Breast epithelium (tissue), 3 donors: ENCODE measurements at regions not wholly inside any gene's neighbourhood (a gene's known extent, or its start where the extent isn't known, plus 50 kb on each side); places are given as distances from the start of the nearest gene placed in this dataset.

Experiments
- POLR2A ChIP-seq: fragments of 450-650 bp; IDR thresholded peaks from one replicate; pipeline ENCODE4 v1.6.1; 2016; ENCODE audit warnings: antibody characterized with exemption, mild to moderate bottlenecking, moderate library complexity
- POLR2AphosphoS5 ChIP-seq, 3 donors: sonication (generic); formaldehyde crosslinking; IDR thresholded peaks; one replicate each; pipeline ENCODE4 v1.6.1; 2017; ENCODE audit warnings: antibody characterized with exemption in 3 of 3
- TF ChIP-seq, protein P1 (sequence below), 3 donors: fragments of 450-650 bp; IDR thresholded peaks; one replicate each; pipeline ENCODE4 v1.5.1; 2016 to 2017; ENCODE audit warnings: antibody characterized with exemption in 3 of 3, mild to moderate bottlenecking in 3 of 3, moderate library complexity in 3 of 3

GRCh38 chr13:64471916-64472315 lies 2758.2 kb downstream of the PCDH9 start:
- TF ChIP-seq, protein P1, sequence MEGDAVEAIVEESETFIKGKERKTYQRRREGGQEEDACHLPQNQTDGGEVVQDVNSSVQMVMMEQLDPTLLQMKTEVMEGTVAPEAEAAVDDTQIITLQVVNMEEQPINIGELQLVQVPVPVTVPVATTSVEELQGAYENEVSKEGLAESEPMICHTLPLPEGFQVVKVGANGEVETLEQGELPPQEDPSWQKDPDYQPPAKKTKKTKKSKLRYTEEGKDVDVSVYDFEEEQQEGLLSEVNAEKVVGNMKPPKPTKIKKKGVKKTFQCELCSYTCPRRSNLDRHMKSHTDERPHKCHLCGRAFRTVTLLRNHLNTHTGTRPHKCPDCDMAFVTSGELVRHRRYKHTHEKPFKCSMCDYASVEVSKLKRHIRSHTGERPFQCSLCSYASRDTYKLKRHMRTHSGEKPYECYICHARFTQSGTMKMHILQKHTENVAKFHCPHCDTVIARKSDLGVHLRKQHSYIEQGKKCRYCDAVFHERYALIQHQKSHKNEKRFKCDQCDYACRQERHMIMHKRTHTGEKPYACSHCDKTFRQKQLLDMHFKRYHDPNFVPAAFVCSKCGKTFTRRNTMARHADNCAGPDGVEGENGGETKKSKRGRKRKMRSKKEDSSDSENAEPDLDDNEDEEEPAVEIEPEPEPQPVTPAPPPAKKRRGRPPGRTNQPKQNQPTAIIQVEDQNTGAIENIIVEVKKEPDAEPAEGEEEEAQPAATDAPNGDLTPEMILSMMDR (IDR thresholded peaks at IDR 0.05) = no peak
- TF ChIP-seq POLR2A (no peak), POLR2AphosphoS5 (IDR thresholded peaks at IDR 0.05) (no peak)
